ENCODE measurements at regions not wholly inside any gene's neighbourhood (a gene's known extent, or its start where the extent isn't known, plus 50 kb on each side); places are given as distances from the start of the nearest gene placed in this dataset.

- ChIA-PET POLR2A (no interaction called here), CTCF (no interaction called here)
- no peak for DNase-seq (ENCODE audit: extremely low spot score)
- no peak for TF ChIP-seq FOXM1 (IDR thresholded peaks at IDR 0.05; ENCODE audit: borderline replicate concordance)
- TF ChIP-seq L3MBTL2 (conservative IDR thresholded peaks at IDR 0.05): no peak
- TF ChIP-seq HDGF (IDR thresholded peaks at IDR 0.05; ENCODE audit: borderline replicate concordance): no peak
- no peak for TF ChIP-seq ARNT (IDR thresholded peaks at IDR 0.05)
- no peak for TF ChIP-seq SP1 (IDR thresholded peaks at IDR 0.05)
- no peak for TF ChIP-seq ELF4 (IDR thresholded peaks at IDR 0.05)
- TF ChIP-seq BHLHE40 (IDR thresholded peaks at IDR 0.05; ENCODE audit: borderline replicate concordance): no peak
- TF ChIP-seq ZNF384 (IDR thresholded peaks at IDR 0.05): no peak
- no peak for TF ChIP-seq CTBP1 (IDR thresholded peaks at IDR 0.05; ENCODE audit: borderline replicate concordance)
- TF ChIP-seq FOXA1 (IDR thresholded peaks at IDR 0.05): no peak
- no peak for TF ChIP-seq NFRKB (IDR thresholded peaks at IDR 0.05)
- no peak for TF ChIP-seq TARDBP (IDR thresholded peaks at IDR 0.05)
- TF ChIP-seq LEF1 (IDR thresholded peaks at IDR 0.05; ENCODE audit: borderline replicate concordance): no peak
- TF ChIP-seq SUZ12 (IDR thresholded peaks at IDR 0.05): no peak
- TF ChIP-seq, protein P1, sequence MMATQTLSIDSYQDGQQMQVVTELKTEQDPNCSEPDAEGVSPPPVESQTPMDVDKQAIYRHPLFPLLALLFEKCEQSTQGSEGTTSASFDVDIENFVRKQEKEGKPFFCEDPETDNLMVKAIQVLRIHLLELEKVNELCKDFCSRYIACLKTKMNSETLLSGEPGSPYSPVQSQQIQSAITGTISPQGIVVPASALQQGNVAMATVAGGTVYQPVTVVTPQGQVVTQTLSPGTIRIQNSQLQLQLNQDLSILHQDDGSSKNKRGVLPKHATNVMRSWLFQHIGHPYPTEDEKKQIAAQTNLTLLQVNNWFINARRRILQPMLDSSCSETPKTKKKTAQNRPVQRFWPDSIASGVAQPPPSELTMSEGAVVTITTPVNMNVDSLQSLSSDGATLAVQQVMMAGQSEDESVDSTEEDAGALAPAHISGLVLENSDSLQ (IDR thresholded peaks at IDR 0.05): no peak
- TF ChIP-seq FOXK2 (IDR thresholded peaks at IDR 0.05): no peak
Observed at GRCh38 chr2:16162491-16163040, 222.2 kb downstream of the MYCN start.

DNA sequence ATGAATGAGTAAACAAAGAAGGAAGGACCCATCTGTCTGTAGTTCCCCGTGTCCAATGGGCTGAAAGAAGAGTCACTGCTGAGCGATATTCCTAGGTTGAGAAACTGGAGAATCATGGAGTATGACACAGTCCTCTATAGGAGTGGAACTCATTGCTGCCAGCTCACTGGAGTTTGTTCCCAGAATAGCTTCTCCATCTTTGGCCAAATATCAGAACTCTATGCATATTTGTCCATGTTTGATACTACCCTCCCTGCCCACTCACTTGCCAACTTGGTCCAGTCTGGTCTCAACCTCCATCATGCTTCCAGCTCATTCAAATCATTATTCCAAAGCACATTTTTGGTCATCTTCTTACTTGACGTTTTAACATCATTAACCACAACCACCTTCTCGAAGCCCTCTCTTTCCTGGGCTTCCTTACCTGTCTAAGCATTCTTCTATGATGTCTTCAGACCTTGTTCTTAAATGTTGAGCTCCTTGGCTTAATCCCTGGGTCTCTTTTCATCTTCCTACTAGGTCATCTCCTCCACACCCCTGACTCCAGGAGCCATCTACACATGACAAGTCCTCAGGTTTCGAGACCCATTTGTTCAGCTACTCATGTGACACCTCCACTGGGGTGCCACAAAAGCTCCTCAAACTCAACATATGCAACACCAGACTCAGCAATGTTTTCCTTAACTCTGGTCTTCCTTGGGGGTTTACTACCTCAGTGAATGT is 221.6 kb downstream of the MYCN start:
- POLR2A ChIA-PET: no interaction called here
- CTCF ChIA-PET: no interaction called here
- no peak for DNase-seq (ENCODE audit: extremely low spot score)
- TF ChIP-seq HDGF (IDR thresholded peaks at IDR 0.05; ENCODE audit: borderline replicate concordance): no peak
- no peak for TF ChIP-seq FOXK2 (IDR thresholded peaks at IDR 0.05)
- TF ChIP-seq FOXA1 (IDR thresholded peaks at IDR 0.05): no peak
- no peak for TF ChIP-seq SUZ12 (IDR thresholded peaks at IDR 0.05)
- no peak for TF ChIP-seq ZNF384 (IDR thresholded peaks at IDR 0.05)
- TF ChIP-seq BHLHE40 (IDR thresholded peaks at IDR 0.05; ENCODE audit: borderline replicate concordance): no peak
- no peak for TF ChIP-seq SP1 (IDR thresholded peaks at IDR 0.05)
- TF ChIP-seq FOXM1 (IDR thresholded peaks at IDR 0.05; ENCODE audit: borderline replicate concordance): no peak
- TF ChIP-seq CTBP1 (IDR thresholded peaks at IDR 0.05; ENCODE audit: borderline replicate concordance): no peak
- no peak for TF ChIP-seq TARDBP (IDR thresholded peaks at IDR 0.05)

DNA sequence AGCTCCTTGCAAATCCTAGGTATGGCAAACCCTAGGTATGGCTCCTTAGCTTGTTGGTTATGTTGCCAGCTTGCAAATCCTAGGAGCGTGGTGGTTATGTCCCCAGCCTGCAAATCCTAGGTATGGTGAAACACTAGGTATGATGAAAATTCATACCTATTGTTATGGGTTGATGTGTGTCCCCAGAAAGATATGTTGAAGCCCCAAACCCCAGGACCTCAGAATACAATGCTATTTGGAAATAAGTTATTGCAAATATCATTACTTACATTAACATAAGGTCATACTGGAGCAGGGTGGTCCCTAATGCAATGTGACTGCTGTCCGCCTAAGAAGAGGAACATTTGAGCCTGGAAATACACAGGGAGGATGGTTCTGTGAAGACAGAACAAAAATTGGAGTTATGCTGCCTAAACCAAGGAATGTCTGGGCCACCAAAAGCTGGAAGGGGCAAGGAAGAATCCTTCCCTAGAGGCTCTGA is 220.8 kb downstream of the MYCN start:
- POLR2A ChIA-PET: no interaction called here
- CTCF ChIA-PET: no interaction called here
- no peak for DNase-seq (ENCODE audit: extremely low spot score)
- TF ChIP-seq ELF4 (IDR thresholded peaks at IDR 0.05) (no peak), FOXA1 (IDR thresholded peaks at IDR 0.05) (no peak), SUZ12 (IDR thresholded peaks at IDR 0.05) (no peak), BHLHE40 (IDR thresholded peaks at IDR 0.05; ENCODE audit: borderline replicate concordance) (no peak), ZNF384 (IDR thresholded peaks at IDR 0.05) (no peak), HDGF (IDR thresholded peaks at IDR 0.05; ENCODE audit: borderline replicate concordance) (no peak), L3MBTL2 (conservative IDR thresholded peaks at IDR 0.05) (no peak), CTBP1 (IDR thresholded peaks at IDR 0.05; ENCODE audit: borderline replicate concordance) (no peak), LEF1 (IDR thresholded peaks at IDR 0.05; ENCODE audit: borderline replicate concordance) (no peak), FOXM1 (IDR thresholded peaks at IDR 0.05; ENCODE audit: borderline replicate concordance) (no peak)

DNA sequence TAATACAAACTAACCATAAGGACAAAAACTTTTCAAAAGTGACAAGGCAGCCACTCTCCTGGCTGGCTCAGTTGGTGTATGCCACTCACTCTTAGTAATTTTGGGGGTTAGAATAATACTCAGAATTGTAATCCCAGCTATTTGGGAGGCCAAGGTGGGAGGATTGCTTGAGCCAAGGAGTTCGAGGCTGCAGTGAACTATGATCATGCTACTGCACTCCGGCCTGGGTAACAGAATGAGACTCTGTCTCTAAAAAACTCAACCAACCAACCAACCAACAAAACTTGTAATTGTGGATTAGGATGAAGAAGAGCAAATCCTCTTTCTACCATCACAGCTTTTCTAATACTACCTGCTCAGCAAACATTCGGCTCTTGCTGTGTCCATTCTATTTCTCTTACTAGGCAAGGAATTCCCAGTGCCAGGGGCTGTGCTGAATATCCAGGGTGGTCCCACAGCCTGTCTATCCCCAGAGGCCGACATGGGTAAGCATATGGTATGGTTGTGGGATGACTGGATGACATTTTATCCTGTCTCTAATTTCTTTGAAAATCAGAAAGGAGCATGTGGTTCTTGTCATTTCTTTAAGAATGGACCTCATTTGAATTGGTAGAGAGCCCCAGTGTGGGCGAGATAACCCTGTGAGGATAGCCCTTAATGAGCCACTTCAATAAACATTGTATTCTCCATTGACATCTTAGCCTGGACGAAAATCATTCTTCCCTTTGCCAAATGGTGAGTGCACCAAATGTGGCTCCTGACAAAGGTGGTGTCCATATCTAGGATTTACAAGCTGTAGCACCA is 220.1 kb downstream of the MYCN start:
- no peak for TF ChIP-seq TARDBP (IDR thresholded peaks at IDR 0.05)
- no peak for TF ChIP-seq FOXK2 (IDR thresholded peaks at IDR 0.05)
- TF ChIP-seq, protein P1 (IDR thresholded peaks at IDR 0.05): no peak
- TF ChIP-seq HDGF (IDR thresholded peaks at IDR 0.05; ENCODE audit: borderline replicate concordance): no peak
- no peak for TF ChIP-seq LEF1 (IDR thresholded peaks at IDR 0.05; ENCODE audit: borderline replicate concordance)
- no peak for TF ChIP-seq L3MBTL2 (conservative IDR thresholded peaks at IDR 0.05)
- no peak for TF ChIP-seq CTBP1 (IDR thresholded peaks at IDR 0.05; ENCODE audit: borderline replicate concordance)
- TF ChIP-seq NFRKB (IDR thresholded peaks at IDR 0.05): no peak
- no peak for TF ChIP-seq SP1 (IDR thresholded peaks at IDR 0.05)
- no peak for TF ChIP-seq FOXA1 (IDR thresholded peaks at IDR 0.05)
- TF ChIP-seq ELF4 (IDR thresholded peaks at IDR 0.05): no peak
- no peak for TF ChIP-seq ZNF384 (IDR thresholded peaks at IDR 0.05)
- ChIA-PET POLR2A (no interaction called here), CTCF (no interaction called here)
- no peak for DNase-seq (ENCODE audit: extremely low spot score)

GRCh38 chr2:16156411-16156810 is 216.1 kb downstream of the MYCN start:
- ChIA-PET CTCF (no interaction called here), POLR2A (no interaction called here)
- DNase-seq (ENCODE audit: extremely low spot score): no peak
- TF ChIP-seq L3MBTL2 (conservative IDR thresholded peaks at IDR 0.05) (no peak), TARDBP (IDR thresholded peaks at IDR 0.05) (no peak), HDGF (IDR thresholded peaks at IDR 0.05; ENCODE audit: borderline replicate concordance) (no peak), FOXM1 (IDR thresholded peaks at IDR 0.05; ENCODE audit: borderline replicate concordance) (no peak), LEF1 (IDR thresholded peaks at IDR 0.05; ENCODE audit: borderline replicate concordance) (no peak), CTBP1 (IDR thresholded peaks at IDR 0.05; ENCODE audit: borderline replicate concordance) (no peak), SUZ12 (IDR thresholded peaks at IDR 0.05) (no peak), ARNT (IDR thresholded peaks at IDR 0.05) (no peak), NFRKB (IDR thresholded peaks at IDR 0.05) (no peak), ELF4 (IDR thresholded peaks at IDR 0.05) (no peak), FOXA1 (IDR thresholded peaks at IDR 0.05) (no peak), ZNF384 (IDR thresholded peaks at IDR 0.05) (no peak), SP1 (IDR thresholded peaks at IDR 0.05) (no peak), FOXK2 (IDR thresholded peaks at IDR 0.05) (no peak), BHLHE40 (IDR thresholded peaks at IDR 0.05; ENCODE audit: borderline replicate concordance) (no peak)
- TF ChIP-seq, protein P1 (IDR thresholded peaks at IDR 0.05): no peak
